OCI-LY7 (cell line): ENCODE measurements at regions not wholly inside any gene's neighbourhood (a gene's known extent, or its start where the extent isn't known, plus 50 kb on each side); places are given as distances from the start of the nearest gene placed in this dataset.

Experiments
- BruUV-seq: library from RNA; stranded (reverse); fragments of 400-500 nt; replicated peaks from 2 replicates; lab custom pipeline; 2021; lab: Mats Ljungman, UMichigan
- CTCF ChIA-PET: fragments of 300-600 bp; sonication (Branson Sonifier 250); formaldehyde crosslinking; loops from one replicate; lab custom pipeline; 2022; ENCODE audit warnings: antibody characterized with exemption; ENCODE audit not compliant: unreplicated experiment; lab: Charles Lee
- POLR2A ChIA-PET: fragments of 300-600 bp; sonication (Branson Sonifier 250); formaldehyde crosslinking; loops from one replicate; lab custom pipeline; 2022; ENCODE audit warnings: antibody characterized with exemption; lab: Charles Lee
- DNase-seq: peaks from one replicate; pipeline ENCODE4 v3.0.0-alpha.2; 2015; ENCODE audit warnings: low spot score
- H2AFZ ChIP-seq: fragments of 200-600 bp; sonication (generic), shearing (Covaris generic); 2 replicates; pipeline ENCODE4 v1.6.1; 2014; ENCODE audit warnings: mild to moderate bottlenecking, antibody characterized with exemption, low read length, moderate library complexity
- H3K27ac ChIP-seq: fragments of 200-600 bp; sonication (generic); 2 replicates; pipeline ENCODE4 v1.5.1; 2014; ENCODE audit warnings: mixed run types, low read depth, mild to moderate bottlenecking, moderate library complexity, low read length, inconsistent platforms; ENCODE audit not compliant: poor library complexity, severe bottlenecking
- H3K36me3 ChIP-seq: fragments of 200-600 bp; sonication (generic); 2 replicates; pipeline ENCODE4 v1.6.1; 2014; ENCODE audit warnings: mild to moderate bottlenecking, antibody characterized with exemption, low read length, moderate library complexity, mixed read lengths; ENCODE audit not compliant: insufficient read depth
- H3K4me1 ChIP-seq: fragments of 200-600 bp; sonication (generic); 2 replicates; pipeline ENCODE4 v1.5.1; 2014; ENCODE audit warnings: mild to moderate bottlenecking, low read length; ENCODE audit not compliant: insufficient read depth, poor library complexity, severe bottlenecking
- H3K4me2 ChIP-seq: fragments of 200-600 bp; sonication (generic); 2 replicates; pipeline ENCODE4 v1.6.1; 2014; ENCODE audit warnings: mild to moderate bottlenecking, low read length
- H3K4me3 ChIP-seq: fragments of 200-600 bp; sonication (generic); 2 replicates; pipeline ENCODE4 v1.5.1; 2014; ENCODE audit warnings: mild to moderate bottlenecking, low read depth, low read length; ENCODE audit not compliant: poor library complexity, severe bottlenecking
- H3K79me2 ChIP-seq: fragments of 200-600 bp; sonication (generic); 2 replicates; pipeline ENCODE4 v1.6.1; 2016; ENCODE audit warnings: low read depth, mild to moderate bottlenecking, low read length, moderate library complexity, mixed read lengths; ENCODE audit not compliant: insufficient read depth
- H3K9me2 ChIP-seq: fragments of 200-600 bp; sonication (generic); 2 replicates; pipeline ENCODE4 v1.6.1; 2016; ENCODE audit warnings: mild to moderate bottlenecking, low read length, mixed read lengths; ENCODE audit not compliant: insufficient read depth
- H3K9me3 ChIP-seq: fragments of 200-600 bp; sonication (generic); 2 replicates; pipeline ENCODE4 v1.6.1; 2014; ENCODE audit warnings: mild to moderate bottlenecking, mixed run types, low read length, mixed read lengths
- H4K20me1 ChIP-seq: fragments of 200-600 bp; sonication (generic); 2 replicates; pipeline ENCODE4 v1.6.1; 2014; ENCODE audit warnings: mild to moderate bottlenecking, antibody characterized with exemption, low read length, moderate library complexity, mixed read lengths; ENCODE audit not compliant: insufficient read depth
- EZH2phosphoT487 ChIP-seq: fragments of 200-600 bp; sonication (generic); IDR thresholded peaks from 2 replicates; pipeline ENCODE4 v1.6.1; 2018; ENCODE audit warnings: low read depth, borderline replicate concordance, mild to moderate bottlenecking, mixed run types, antibody characterized with exemption, low read length, moderate library complexity, mixed read lengths
- intact Hi-C: fragments of 100-400 bp; cut with micrococcal nuclease; formaldehyde crosslinking; loops from one replicate; pipeline ENCODE4 v1.10.0; 2022; ENCODE audit not compliant: unreplicated experiment
- TF ChIP-seq, protein P1 (sequence below): fragments of 200-600 bp; sonication (generic); conservative IDR thresholded peaks from 2 replicates; pipeline ENCODE4 v1.5.1; 2014; ENCODE audit warnings: mild to moderate bottlenecking, antibody characterized with exemption, low read length, moderate library complexity, mixed read lengths

GRCh38 chr2:191574232-191574631 is 103.7 kb upstream of the NABP1 start:
- H4K20me1 ChIP-seq = no peaks in the 10 kb centered on the region
- intact Hi-C loops = no loop called here
- ChIA-PET POLR2A (no interaction called here), CTCF (no interaction called here)
- H3K79me2 ChIP-seq = no peaks in the 10 kb centered on the region
- H3K9me3 ChIP-seq = no peaks in the 10 kb centered on the region
- no peak for DNase-seq
- no peaks in the 10 kb centered on the region for H3K9me2 ChIP-seq
- no peaks in the 10 kb centered on the region for H3K4me1 ChIP-seq
- H3K4me3 ChIP-seq = no peak overlapping the region
- BruUV-seq = no TSS peak
- no peaks in the 10 kb centered on the region for H3K36me3 ChIP-seq
- TF ChIP-seq, protein P1, sequence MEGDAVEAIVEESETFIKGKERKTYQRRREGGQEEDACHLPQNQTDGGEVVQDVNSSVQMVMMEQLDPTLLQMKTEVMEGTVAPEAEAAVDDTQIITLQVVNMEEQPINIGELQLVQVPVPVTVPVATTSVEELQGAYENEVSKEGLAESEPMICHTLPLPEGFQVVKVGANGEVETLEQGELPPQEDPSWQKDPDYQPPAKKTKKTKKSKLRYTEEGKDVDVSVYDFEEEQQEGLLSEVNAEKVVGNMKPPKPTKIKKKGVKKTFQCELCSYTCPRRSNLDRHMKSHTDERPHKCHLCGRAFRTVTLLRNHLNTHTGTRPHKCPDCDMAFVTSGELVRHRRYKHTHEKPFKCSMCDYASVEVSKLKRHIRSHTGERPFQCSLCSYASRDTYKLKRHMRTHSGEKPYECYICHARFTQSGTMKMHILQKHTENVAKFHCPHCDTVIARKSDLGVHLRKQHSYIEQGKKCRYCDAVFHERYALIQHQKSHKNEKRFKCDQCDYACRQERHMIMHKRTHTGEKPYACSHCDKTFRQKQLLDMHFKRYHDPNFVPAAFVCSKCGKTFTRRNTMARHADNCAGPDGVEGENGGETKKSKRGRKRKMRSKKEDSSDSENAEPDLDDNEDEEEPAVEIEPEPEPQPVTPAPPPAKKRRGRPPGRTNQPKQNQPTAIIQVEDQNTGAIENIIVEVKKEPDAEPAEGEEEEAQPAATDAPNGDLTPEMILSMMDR = no peak
- no peak for TF ChIP-seq EZH2phosphoT487
- H2AFZ ChIP-seq = no peak overlapping the region
- no peak overlapping the region for H3K27ac ChIP-seq
- no peak overlapping the region for H3K4me2 ChIP-seq

- no peak for TF ChIP-seq EZH2phosphoT487
- TF ChIP-seq, protein P1 = no peak
- BruUV-seq = no TSS peak
- POLR2A ChIA-PET = no interaction called here
Observed at GRCh38 chr2:191577605-191578004, 100.3 kb upstream of the NABP1 start.

GRCh38 chr2:191578031-191578430 is 99.9 kb upstream of the NABP1 start:
- ChIA-PET CTCF (no interaction called here), POLR2A (no interaction called here)
- Histone ChIP-seq H4K20me1 (no peaks in the 10 kb centered on the region), H3K9me2 (no peaks in the 10 kb centered on the region), H3K9me3 (no peaks in the 10 kb centered on the region), H3K36me3 (no peaks in the 10 kb centered on the region), H2AFZ (no peak overlapping the region), H3K4me2 (no peak overlapping the region), H3K4me3 (no peak overlapping the region), H3K27ac (no peak overlapping the region), H3K79me2 (no peaks in the 10 kb centered on the region), H3K4me1 (no peaks in the 10 kb centered on the region)
- no TSS peak for BruUV-seq
- no peak for DNase-seq
- intact Hi-C loops = no loop called here
- no peak for TF ChIP-seq EZH2phosphoT487

More at GRCh38 chr2:191577605-191578004, 100.3 kb upstream of the NABP1 start:
- intact Hi-C loops = no loop called here
- Histone ChIP-seq H3K9me3 (no peaks in the 10 kb centered on the region), H3K9me2 (no peaks in the 10 kb centered on the region), H3K4me2 (no peak overlapping the region), H3K4me1 (no peaks in the 10 kb centered on the region), H3K4me3 (no peak overlapping the region), H3K27ac (no peak overlapping the region), H3K36me3 (no peaks in the 10 kb centered on the region), H4K20me1 (no peaks in the 10 kb centered on the region), H3K79me2 (no peaks in the 10 kb centered on the region), H2AFZ (no peak overlapping the region)
- CTCF ChIA-PET = no interaction called here
- no peak for DNase-seq
